ENCODE measurements at regions not wholly inside any gene's neighbourhood (a gene's known extent, or its start where the extent isn't known, plus 50 kb on each side); places are given as distances from the start of the nearest gene placed in this dataset.

- no peak for TF ChIP-seq EZH2 (IDR thresholded peaks at IDR 0.05; ENCODE audit: insufficient read depth, poor library complexity, severe bottlenecking)
- no peak for TF ChIP-seq EZH2phosphoT487 (IDR thresholded peaks at IDR 0.05; ENCODE audit: insufficient read depth, low read depth)
These were observed 88.8 kb downstream of the SPRY4 start for GRCh38 chr5:142235870-142236672.
